ENCODE measurements at regions not wholly inside any gene's neighbourhood (a gene's known extent, or its start where the extent isn't known, plus 50 kb on each side); places are given as distances from the start of the nearest gene placed in this dataset.
A peak's percentile ranks its signal among the peaks of the same experiment; 100 is the strongest.
"Not testable (repeated sequence)": the region's sequence is repeated elsewhere in the genome, so short reads cannot be mapped to it uniquely, and the experiment has no call there.

DNA sequence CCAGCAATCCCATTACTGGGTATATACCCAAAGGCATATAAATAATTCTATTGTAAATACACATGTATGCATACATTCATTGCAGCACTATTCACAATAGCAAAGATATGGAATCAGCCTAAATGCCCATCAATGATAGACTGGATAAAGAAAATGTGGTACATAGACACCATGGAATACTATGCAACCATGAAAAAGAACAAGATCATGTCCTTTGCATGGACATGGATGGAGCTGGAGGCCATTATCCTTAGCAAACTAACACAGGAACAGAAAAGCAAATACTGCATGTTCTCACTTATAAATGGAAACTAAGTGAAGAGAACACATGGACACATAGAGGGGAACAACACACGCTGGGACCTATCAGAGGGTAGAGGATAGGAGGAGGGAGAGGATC lies 51.3 kb upstream of the CASK start:
- not testable (repeated sequence) for H3K4me1 Mint-ChIP-seq (ENCODE audit: low read depth in 2 of 2); H3K36me3 Mint-ChIP-seq (ENCODE audit: insufficient read depth); H3K27ac Mint-ChIP-seq; H3K27me3 Mint-ChIP-seq; H3K4me3 Mint-ChIP-seq; DNase-seq; H3K9me3 Mint-ChIP-seq; ATAC-seq (replicated peaks)

DNA sequence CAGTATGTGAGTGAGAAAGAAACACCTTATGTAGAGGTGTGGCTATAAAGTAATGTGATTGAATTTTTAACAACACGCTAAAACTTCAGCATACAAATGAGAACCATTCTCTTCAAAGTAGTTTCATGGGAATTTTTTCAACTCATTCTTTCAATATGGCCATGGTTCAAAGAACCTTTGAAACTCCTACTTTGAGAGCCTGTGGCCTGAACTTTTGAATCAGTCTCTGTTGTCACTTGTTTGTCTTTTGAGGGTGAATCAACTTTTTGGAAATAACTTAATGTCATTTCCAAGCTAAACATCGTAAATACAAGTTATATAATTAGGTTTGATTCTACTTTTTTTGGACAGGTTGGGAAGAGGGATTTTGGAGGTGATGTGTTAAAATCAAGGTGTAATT lies 49.9 kb upstream of the CASK start:
- ATAC-seq (replicated peaks) (no peak), DNase-seq (no peak)
- no peaks in the 10 kb centered on the region for H3K4me1 Mint-ChIP-seq (ENCODE audit: low read depth in 2 of 2)
- H3K36me3 Mint-ChIP-seq (ENCODE audit: insufficient read depth) = peaks cover 3% of the 10 kb centered on the region
- H3K27me3 Mint-ChIP-seq = no peaks in the 10 kb centered on the region
- no peaks in the 10 kb centered on the region for H3K9me3 Mint-ChIP-seq
- H3K27ac Mint-ChIP-seq = peak overlapping the region in 1 of 2 donors; percentile 62
- no peak overlapping the region for H3K4me3 Mint-ChIP-seq
